ENCODE measurements at regions not wholly inside any gene's neighbourhood (a gene's known extent, or its start where the extent isn't known, plus 50 kb on each side); places are given as distances from the start of the nearest gene placed in this dataset.
"Not testable (repeated sequence)": the region's sequence is repeated elsewhere in the genome, so short reads cannot be mapped to it uniquely, and the experiment has no call there.

DNA sequence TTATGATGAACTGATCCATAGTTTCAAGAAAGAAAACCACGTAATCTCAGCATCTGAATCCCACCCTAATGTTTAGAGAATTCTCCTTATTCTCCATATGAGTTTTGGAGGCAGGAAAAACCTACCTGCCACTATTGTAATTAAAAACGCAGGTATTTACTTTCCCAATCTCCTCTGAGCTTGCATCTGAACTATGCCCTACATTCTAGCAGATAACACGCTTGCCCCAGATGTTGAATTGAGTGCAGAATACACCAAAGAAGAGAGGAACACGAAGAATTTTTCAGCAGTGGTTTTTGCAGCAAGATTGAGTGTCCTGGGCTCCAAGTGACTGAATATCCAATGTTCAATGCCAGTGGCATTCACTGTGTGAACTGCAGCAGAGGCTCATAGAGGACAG is 182.4 kb downstream of the COX18 start:
- Histone ChIP-seq H3K4me3 (ENCODE audit: low read length in 2 of 2) (no peak overlapping the region), H3K36me3 (ENCODE audit: control insufficient read depth in 2 of 2, insufficient read depth in 2 of 2, low read length in 2 of 2) (no peaks in the 10 kb centered on the region), H3K9ac (ENCODE audit: low read length in 2 of 2) (no peak overlapping the region), H3K27ac (ENCODE audit: low read length) (no peak overlapping the region), H3K9me3 (ENCODE audit: control insufficient read depth in 2 of 2, low read length in 2 of 2) (no peaks in the 10 kb centered on the region), H3K27me3 (ENCODE audit: control insufficient read depth in 1 of 2, insufficient read depth in 2 of 2, low read length in 2 of 2) (no peaks in the 10 kb centered on the region), H3K4me1 (ENCODE audit: control insufficient read depth, insufficient read depth, low read length) (no peaks in the 10 kb centered on the region)

DNA sequence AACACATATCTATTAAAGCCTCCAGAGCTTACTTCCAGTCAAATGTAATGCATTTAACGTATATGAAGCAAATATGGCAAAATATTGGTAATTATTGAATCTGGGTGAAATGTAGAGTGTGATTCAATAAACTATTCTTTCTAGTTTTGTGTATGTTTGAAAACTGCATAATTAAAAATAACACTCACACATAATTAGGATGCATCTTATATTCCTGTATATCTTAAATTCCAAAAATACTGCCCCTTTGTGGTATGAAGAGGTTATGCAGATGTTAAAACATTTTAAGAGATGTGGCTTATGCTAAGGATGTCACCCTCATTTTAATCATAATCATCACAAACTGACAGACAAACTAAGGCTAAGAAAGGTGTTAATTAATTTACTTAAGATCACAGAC is 182.9 kb downstream of the COX18 start:
- Histone ChIP-seq H3K9ac (ENCODE audit: low read length in 2 of 2) (no peak overlapping the region), H3K4me3 (ENCODE audit: low read length in 2 of 2) (no peak overlapping the region), H3K9me3 (ENCODE audit: control insufficient read depth in 2 of 2, low read length in 2 of 2) (no peaks in the 10 kb centered on the region), H3K27me3 (ENCODE audit: control insufficient read depth in 1 of 2, insufficient read depth in 2 of 2, low read length in 2 of 2) (no peaks in the 10 kb centered on the region), H3K27ac (ENCODE audit: low read length) (no peak overlapping the region), H3K4me1 (ENCODE audit: control insufficient read depth, insufficient read depth, low read length) (no peaks in the 10 kb centered on the region), H3K36me3 (ENCODE audit: control insufficient read depth in 2 of 2, insufficient read depth in 2 of 2, low read length in 2 of 2) (no peaks in the 10 kb centered on the region)

DNA sequence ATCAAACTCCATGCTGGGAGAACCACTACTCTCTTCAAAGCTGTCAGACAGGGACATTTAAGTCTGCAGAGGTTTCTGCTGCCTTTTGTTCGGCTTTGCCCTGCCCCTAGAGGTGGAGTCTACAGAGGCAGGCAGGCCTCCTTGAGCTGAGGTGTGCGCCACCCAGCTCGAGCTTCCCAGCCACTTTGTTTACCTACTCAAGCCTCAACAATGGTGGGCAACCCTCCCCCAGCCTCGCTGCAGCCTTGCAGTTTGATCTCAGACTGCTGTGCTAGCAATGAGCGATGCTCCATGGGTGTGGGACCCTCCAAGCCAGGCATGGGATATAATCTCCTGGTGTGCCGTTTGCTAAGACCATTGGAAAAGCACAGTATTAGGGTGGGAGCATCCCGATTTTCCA is 185.3 kb downstream of the COX18 start:
- not testable (repeated sequence) for H3K9me3 ChIP-seq (ENCODE audit: control insufficient read depth in 2 of 2, low read length in 2 of 2); H3K4me3 ChIP-seq (ENCODE audit: low read length in 2 of 2); H3K36me3 ChIP-seq (ENCODE audit: control insufficient read depth in 2 of 2, insufficient read depth in 2 of 2, low read length in 2 of 2); H3K27ac ChIP-seq (ENCODE audit: low read length); H3K27me3 ChIP-seq (ENCODE audit: control insufficient read depth in 1 of 2, insufficient read depth in 2 of 2, low read length in 2 of 2); H3K9ac ChIP-seq (ENCODE audit: low read length in 2 of 2); H3K4me1 ChIP-seq (ENCODE audit: control insufficient read depth, insufficient read depth, low read length)

DNA sequence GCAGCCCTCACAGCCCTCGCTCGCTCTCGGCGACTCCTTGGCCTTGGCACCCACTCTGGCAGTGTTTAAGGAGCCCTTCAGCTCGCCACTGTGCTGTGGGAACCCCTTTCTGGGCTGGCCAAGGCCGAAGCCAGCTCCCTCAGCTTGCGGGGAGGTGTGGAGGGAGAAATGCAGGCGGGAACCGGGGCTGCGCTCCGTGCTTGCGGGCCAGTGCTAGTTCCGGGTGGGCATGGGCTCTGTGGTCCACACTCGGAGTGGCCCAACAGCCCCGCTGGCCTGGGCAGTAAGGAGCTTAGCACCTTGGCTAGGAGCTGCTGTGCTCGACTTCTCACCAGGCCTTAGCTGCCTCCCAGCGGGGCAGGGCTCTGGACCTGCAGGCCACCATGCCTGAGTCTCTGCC is 192.6 kb downstream of the COX18 start:
- H3K27ac ChIP-seq (ENCODE audit: low read length), result no peak overlapping the region
- H3K4me3 ChIP-seq (ENCODE audit: low read length in 2 of 2), result no peak overlapping the region
- H3K9ac ChIP-seq (ENCODE audit: low read length in 2 of 2), result no peak overlapping the region
- no peaks in the 10 kb centered on the region for H3K4me1 ChIP-seq (ENCODE audit: control insufficient read depth, insufficient read depth, low read length)
- no peaks in the 10 kb centered on the region for H3K9me3 ChIP-seq (ENCODE audit: control insufficient read depth in 2 of 2, low read length in 2 of 2)
- no peaks in the 10 kb centered on the region for H3K27me3 ChIP-seq (ENCODE audit: control insufficient read depth in 1 of 2, insufficient read depth in 2 of 2, low read length in 2 of 2)
- no peaks in the 10 kb centered on the region for H3K36me3 ChIP-seq (ENCODE audit: control insufficient read depth in 2 of 2, insufficient read depth in 2 of 2, low read length in 2 of 2)

DNA sequence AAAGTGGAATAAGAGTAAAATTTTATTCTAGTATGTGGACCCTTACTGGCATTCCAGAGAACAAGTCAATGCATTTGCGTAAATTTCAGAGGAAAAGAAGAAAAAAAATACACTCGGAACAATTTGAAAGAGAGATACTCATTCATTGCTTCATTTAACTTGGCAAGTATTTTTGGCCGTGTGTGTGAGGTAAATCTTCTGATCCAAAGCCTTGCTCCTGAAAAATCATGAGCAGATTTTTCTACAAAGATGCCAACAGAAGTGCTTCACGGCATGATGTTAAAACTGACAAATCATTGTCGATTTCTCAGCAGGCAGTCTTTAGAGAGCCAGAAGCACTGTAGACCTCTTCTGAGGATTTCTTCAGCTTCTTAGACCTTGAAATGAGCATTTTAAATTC is 194.0 kb downstream of the COX18 start:
- Histone ChIP-seq H3K27me3 (ENCODE audit: control insufficient read depth in 1 of 2, insufficient read depth in 2 of 2, low read length in 2 of 2) (no peaks in the 10 kb centered on the region), H3K36me3 (ENCODE audit: control insufficient read depth in 2 of 2, insufficient read depth in 2 of 2, low read length in 2 of 2) (no peaks in the 10 kb centered on the region), H3K4me1 (ENCODE audit: control insufficient read depth, insufficient read depth, low read length) (no peaks in the 10 kb centered on the region), H3K9ac (ENCODE audit: low read length in 2 of 2) (no peak overlapping the region), H3K4me3 (ENCODE audit: low read length in 2 of 2) (no peak overlapping the region), H3K27ac (ENCODE audit: low read length) (no peak overlapping the region), H3K9me3 (ENCODE audit: control insufficient read depth in 2 of 2, low read length in 2 of 2) (no peaks in the 10 kb centered on the region)

DNA sequence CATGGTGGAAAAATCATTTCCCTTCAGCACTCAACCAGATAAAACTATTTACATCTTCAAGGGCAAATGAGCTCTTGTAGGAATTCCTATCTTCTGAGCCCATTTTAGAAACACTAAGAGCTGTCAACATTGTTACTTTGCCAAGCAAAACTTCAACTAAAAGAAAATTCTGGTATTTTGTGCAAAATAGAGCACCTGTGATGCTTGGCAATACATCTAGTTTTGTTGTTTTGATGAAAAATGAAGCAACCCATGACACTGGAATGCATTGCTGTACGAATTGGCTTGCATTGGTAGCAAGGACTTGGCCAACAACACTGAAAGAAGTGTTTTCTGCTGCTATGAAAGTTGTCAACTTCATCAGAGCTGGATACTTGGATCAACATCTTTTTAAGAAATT is 194.4 kb downstream of the COX18 start:
- Histone ChIP-seq H3K9me3 (ENCODE audit: control insufficient read depth in 2 of 2, low read length in 2 of 2) (no peaks in the 10 kb centered on the region), H3K4me3 (ENCODE audit: low read length in 2 of 2) (no peak overlapping the region), H3K27me3 (ENCODE audit: control insufficient read depth in 1 of 2, insufficient read depth in 2 of 2, low read length in 2 of 2) (no peaks in the 10 kb centered on the region), H3K4me1 (ENCODE audit: control insufficient read depth, insufficient read depth, low read length) (no peaks in the 10 kb centered on the region), H3K36me3 (ENCODE audit: control insufficient read depth in 2 of 2, insufficient read depth in 2 of 2, low read length in 2 of 2) (no peaks in the 10 kb centered on the region), H3K27ac (ENCODE audit: low read length) (no peak overlapping the region), H3K9ac (ENCODE audit: low read length in 2 of 2) (no peak overlapping the region)

DNA sequence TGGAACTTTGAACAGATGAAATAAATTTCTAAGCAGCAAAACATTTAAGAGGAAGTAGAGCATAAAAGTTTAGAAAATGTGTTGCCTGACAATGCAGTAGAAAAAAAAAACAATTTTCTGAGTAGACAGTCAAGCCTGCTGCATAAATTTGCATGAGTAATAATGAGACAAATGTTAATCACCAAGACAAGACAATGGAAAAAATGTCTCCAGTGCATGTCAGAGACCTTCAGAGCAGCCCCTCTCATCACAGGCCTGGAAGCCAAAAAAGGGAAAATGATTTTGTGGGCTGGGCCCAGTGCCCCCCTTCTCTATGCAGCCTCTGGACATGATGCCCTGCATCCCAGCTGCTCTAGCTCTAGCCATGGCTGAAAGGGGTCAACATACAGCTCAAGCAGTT is 204.6 kb downstream of the COX18 start:
- H3K4me3 ChIP-seq (ENCODE audit: low read length in 2 of 2), result no peak overlapping the region
- no peak overlapping the region for H3K27ac ChIP-seq (ENCODE audit: low read length)
- no peaks in the 10 kb centered on the region for H3K36me3 ChIP-seq (ENCODE audit: control insufficient read depth in 2 of 2, insufficient read depth in 2 of 2, low read length in 2 of 2)
- no peaks in the 10 kb centered on the region for H3K27me3 ChIP-seq (ENCODE audit: control insufficient read depth in 1 of 2, insufficient read depth in 2 of 2, low read length in 2 of 2)
- H3K9ac ChIP-seq (ENCODE audit: low read length in 2 of 2), result no peak overlapping the region
- no peaks in the 10 kb centered on the region for H3K4me1 ChIP-seq (ENCODE audit: control insufficient read depth, insufficient read depth, low read length)
- H3K9me3 ChIP-seq (ENCODE audit: control insufficient read depth in 2 of 2, low read length in 2 of 2), result peaks cover 0 to 6% of the 10 kb centered on the region in 2 donors

DNA sequence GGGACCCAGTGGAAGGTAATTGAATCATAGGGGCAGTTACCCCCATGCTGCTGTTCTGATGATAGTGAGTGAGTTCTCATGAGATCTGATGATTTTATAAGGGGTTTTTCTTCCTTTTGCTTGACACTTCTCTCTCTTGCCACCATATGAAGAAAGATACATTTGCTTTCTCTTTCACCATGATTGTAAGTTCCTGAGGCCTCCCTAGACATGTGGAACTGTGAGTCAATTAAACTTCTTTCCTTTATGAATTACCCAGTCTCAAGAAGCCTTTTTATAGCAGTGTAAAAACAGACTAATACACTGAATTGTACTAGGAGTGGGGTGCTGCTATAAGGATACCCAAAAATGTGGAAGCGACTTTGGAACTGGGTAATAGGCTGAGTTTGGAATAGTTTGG is 205.2 kb downstream of the COX18 start:
- H3K4me3 ChIP-seq (ENCODE audit: low read length in 2 of 2); H3K4me1 ChIP-seq (ENCODE audit: control insufficient read depth, insufficient read depth, low read length); H3K36me3 ChIP-seq (ENCODE audit: control insufficient read depth in 2 of 2, insufficient read depth in 2 of 2, low read length in 2 of 2); H3K9me3 ChIP-seq (ENCODE audit: control insufficient read depth in 2 of 2, low read length in 2 of 2); H3K9ac ChIP-seq (ENCODE audit: low read length in 2 of 2); H3K27me3 ChIP-seq (ENCODE audit: control insufficient read depth in 1 of 2, insufficient read depth in 2 of 2, low read length in 2 of 2); H3K27ac ChIP-seq (ENCODE audit: low read length): not testable (repeated sequence)

DNA sequence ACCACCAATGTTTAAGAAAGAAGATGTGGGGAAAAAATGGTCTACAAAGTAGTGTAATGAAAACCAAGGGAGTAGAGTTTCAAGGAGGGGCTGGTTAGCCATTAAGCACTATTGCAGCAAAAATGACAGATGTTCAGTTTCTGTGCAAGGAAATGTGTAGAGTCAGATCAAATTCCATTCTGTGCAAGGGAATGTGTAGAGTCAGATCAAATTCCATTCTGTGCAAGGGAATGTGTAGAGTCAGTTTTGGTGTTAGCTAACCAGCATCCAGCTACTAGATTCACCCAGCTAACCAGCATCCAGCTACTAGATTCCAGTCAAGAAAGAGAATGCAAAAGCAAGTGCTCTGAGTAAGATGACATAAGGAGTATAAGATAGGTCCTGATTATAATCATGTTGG is 208.8 kb downstream of the COX18 start:
- no peaks in the 10 kb centered on the region for H3K27me3 ChIP-seq (ENCODE audit: control insufficient read depth in 1 of 2, insufficient read depth in 2 of 2, low read length in 2 of 2)
- no peak overlapping the region for H3K9ac ChIP-seq (ENCODE audit: low read length in 2 of 2)
- H3K9me3 ChIP-seq (ENCODE audit: control insufficient read depth in 2 of 2, low read length in 2 of 2), result no peaks in the 10 kb centered on the region
- H3K27ac ChIP-seq (ENCODE audit: low read length), result no peak overlapping the region
- no peaks in the 10 kb centered on the region for H3K4me1 ChIP-seq (ENCODE audit: control insufficient read depth, insufficient read depth, low read length)
- H3K36me3 ChIP-seq (ENCODE audit: control insufficient read depth in 2 of 2, insufficient read depth in 2 of 2, low read length in 2 of 2), result no peaks in the 10 kb centered on the region
- H3K4me3 ChIP-seq (ENCODE audit: low read length in 2 of 2), result no peak overlapping the region

DNA sequence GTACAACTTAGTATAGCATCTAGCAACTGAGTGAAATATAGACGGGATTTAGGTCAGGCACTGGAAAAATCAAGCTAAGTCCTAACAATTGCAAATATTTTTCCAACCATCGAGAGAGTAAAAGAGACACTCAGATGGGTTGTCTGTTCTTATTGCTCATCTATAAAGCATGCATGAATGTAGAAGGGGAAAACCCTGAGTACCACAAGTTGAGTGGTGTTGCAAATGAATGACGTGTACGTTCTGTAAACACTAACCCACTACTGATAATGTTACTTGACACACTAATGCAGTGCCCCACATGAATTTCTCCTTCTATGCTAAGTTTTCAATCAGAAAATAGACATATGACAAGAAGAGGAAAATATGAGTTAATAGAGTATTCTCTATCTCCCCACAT is 211.2 kb downstream of the COX18 start:
- Histone ChIP-seq H3K4me3 (ENCODE audit: low read length in 2 of 2) (no peak overlapping the region), H3K27ac (ENCODE audit: low read length) (no peak overlapping the region), H3K9me3 (ENCODE audit: control insufficient read depth in 2 of 2, low read length in 2 of 2) (no peaks in the 10 kb centered on the region), H3K4me1 (ENCODE audit: control insufficient read depth, insufficient read depth, low read length) (no peaks in the 10 kb centered on the region), H3K27me3 (ENCODE audit: control insufficient read depth in 1 of 2, insufficient read depth in 2 of 2, low read length in 2 of 2) (no peaks in the 10 kb centered on the region), H3K9ac (ENCODE audit: low read length in 2 of 2) (no peak overlapping the region), H3K36me3 (ENCODE audit: control insufficient read depth in 2 of 2, insufficient read depth in 2 of 2, low read length in 2 of 2) (no peaks in the 10 kb centered on the region)

DNA sequence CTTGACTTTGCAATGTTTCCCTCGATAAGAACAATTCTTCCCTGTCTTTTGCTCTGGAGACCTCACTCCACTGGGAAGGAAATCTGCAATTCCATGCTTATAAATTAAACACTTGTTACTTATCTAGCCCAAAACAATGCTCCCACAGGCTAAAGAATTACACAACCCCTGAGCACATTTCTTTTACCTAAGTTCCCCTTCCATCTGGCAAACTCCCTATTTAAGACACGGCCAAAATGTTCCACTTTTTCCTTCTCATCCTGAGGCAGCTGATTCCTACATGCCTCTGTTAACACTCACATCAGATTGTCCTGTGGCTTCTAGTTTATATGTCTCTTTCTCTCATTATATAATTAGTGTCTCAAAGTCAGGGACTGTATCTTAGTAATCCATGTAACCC is 211.7 kb downstream of the COX18 start:
- Histone ChIP-seq H3K4me1 (ENCODE audit: control insufficient read depth, insufficient read depth, low read length) (no peaks in the 10 kb centered on the region), H3K27me3 (ENCODE audit: control insufficient read depth in 1 of 2, insufficient read depth in 2 of 2, low read length in 2 of 2) (no peaks in the 10 kb centered on the region), H3K36me3 (ENCODE audit: control insufficient read depth in 2 of 2, insufficient read depth in 2 of 2, low read length in 2 of 2) (no peaks in the 10 kb centered on the region), H3K9me3 (ENCODE audit: control insufficient read depth in 2 of 2, low read length in 2 of 2) (no peaks in the 10 kb centered on the region), H3K27ac (ENCODE audit: low read length) (no peak overlapping the region), H3K9ac (ENCODE audit: low read length in 2 of 2) (no peak overlapping the region), H3K4me3 (ENCODE audit: low read length in 2 of 2) (no peak overlapping the region)

DNA sequence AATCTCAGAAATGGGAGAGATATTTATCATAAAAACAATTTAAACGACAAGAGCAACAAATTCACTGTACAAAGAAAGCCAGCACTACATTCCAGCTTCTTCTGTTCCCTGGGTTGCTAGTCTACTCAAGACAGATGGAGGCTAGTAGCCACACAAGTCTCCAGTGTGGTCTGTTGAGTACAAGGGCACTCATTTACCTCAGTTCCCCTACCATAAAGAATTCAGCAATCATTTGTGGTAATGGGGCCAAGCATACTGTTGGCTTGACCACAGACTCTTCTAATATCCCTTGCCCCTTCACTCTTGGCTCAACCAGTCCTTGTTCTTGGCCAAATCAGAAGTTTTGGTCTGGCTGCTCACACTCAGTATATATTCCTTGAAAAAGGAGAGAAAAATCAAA is 212.3 kb downstream of the COX18 start:
- no peaks in the 10 kb centered on the region for H3K4me1 ChIP-seq (ENCODE audit: control insufficient read depth, insufficient read depth, low read length)
- H3K4me3 ChIP-seq (ENCODE audit: low read length in 2 of 2), result no peak overlapping the region
- H3K27ac ChIP-seq (ENCODE audit: low read length), result no peak overlapping the region
- no peaks in the 10 kb centered on the region for H3K36me3 ChIP-seq (ENCODE audit: control insufficient read depth in 2 of 2, insufficient read depth in 2 of 2, low read length in 2 of 2)
- H3K9ac ChIP-seq (ENCODE audit: low read length in 2 of 2), result no peak overlapping the region
- H3K9me3 ChIP-seq (ENCODE audit: control insufficient read depth in 2 of 2, low read length in 2 of 2), result no peaks in the 10 kb centered on the region
- H3K27me3 ChIP-seq (ENCODE audit: control insufficient read depth in 1 of 2, insufficient read depth in 2 of 2, low read length in 2 of 2), result no peaks in the 10 kb centered on the region
